ENCODE measurements at regions not wholly inside any gene's neighbourhood (a gene's known extent, or its start where the extent isn't known, plus 50 kb on each side); places are given as distances from the start of the nearest gene placed in this dataset.

DNA sequence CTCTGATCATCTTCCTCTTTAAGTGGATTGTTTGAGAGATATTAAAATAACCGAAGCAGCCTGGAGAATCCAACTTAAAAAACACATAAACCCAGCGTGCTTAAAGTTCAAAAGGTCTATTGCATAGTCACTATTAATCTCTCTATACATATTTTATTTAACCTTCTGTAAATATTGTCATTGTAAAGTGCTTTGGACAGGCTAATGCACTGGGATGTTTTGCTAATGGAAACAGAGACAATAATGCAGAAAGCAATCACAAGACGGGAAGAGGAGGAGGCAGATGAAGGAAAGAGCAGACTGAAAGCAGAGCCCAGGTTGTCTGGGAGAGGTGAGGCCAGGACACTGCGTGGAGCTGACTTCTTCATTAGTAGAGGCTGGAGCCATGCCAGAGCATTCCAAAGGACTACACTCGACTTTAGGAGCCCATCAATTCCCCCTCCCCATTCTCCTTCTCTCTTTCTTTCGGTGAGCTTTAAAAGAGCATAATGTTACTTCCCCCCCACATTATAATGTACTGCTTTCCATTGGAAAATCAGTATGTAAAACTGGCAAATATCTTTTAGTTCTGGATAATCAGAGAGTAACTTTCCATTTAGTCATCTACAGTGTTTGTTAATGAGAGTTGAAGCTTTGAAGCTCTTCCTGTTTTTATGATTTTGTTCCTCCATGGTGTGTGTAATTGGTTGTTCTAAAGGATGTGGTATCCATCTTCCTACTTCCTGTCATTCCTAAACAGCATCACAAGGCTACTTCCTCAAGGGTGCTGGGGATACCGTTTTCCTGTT lies 307.3 kb upstream of the MPDZ start:
- no peak for FAIRE-seq

DNA sequence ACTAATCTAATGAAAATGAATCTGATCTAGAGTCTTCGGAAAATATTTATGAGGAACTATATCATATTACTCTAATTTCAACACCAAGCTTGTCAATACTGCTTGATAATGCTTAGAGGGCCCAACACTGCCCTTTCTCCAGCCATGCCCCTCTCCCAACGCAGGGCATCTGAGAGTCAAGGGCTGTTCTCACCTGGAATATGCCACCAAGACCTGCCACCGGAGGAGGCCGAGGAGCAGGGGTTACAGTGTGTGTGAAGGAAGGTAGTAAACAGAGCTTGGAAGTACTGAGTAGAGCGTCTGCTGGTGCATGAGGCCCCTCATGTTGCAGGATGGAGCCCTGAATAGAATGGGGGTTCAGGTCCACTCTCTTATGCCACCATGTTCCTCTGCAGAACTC lies 301.3 kb upstream of the MPDZ start:
- no peak for FAIRE-seq

DNA sequence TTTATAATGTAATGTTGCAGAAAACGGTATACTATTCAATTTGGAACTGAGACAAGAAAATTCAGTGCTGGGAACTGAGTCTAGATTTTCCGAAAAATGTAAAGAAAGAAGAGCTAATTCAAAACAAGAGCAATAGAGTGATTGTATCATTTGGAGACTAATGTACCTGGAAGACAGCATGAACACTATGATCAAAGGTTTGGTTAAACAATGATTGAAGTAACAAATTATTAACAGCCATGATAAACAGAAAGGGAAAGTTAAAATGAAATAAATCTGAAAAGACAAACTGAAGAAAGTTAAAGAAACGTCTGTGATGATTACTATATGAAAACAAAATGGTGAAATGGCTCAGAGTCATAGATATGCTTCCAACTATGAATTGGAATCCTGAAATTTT lies 300.6 kb upstream of the MPDZ start:
- FAIRE-seq: no peak

DNA sequence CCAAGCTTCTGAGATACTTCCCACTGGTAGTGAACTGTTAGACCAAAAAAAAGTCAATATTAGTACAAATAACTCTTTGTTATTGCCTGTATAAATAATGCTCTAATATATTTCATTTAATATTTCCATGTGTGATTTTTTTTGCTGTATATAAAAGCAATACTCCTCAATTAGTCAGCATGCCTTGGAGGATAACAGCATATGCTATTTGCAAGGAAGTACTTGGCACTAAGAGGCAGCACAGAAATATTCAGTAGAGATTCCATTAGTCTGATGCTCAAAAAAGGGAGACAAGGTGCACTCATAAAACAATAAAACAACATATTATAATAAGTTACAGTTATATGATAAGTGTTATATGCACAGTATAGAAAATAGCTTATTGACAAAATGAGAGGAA lies 296.6 kb upstream of the MPDZ start:
- no peak for FAIRE-seq

DNA sequence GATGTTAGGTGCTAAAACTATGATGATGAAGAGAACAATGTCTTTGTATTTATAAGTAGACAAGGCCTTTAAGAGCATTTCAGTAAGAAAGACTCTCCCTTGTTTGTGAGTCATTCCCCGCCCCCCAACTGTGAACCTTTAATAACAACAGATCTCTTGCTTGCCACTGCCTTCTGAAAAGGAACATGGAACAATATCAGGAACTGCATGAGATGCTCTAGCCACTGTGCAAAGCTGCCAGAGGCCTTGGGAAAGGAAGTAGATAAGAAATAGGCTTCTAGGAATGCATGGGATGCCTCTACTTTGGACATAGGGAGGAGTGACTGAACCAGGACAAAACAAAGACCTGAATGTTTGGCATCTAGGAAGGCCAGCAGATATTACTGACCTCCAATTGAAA lies 296.1 kb upstream of the MPDZ start:
- no peak for FAIRE-seq

DNA sequence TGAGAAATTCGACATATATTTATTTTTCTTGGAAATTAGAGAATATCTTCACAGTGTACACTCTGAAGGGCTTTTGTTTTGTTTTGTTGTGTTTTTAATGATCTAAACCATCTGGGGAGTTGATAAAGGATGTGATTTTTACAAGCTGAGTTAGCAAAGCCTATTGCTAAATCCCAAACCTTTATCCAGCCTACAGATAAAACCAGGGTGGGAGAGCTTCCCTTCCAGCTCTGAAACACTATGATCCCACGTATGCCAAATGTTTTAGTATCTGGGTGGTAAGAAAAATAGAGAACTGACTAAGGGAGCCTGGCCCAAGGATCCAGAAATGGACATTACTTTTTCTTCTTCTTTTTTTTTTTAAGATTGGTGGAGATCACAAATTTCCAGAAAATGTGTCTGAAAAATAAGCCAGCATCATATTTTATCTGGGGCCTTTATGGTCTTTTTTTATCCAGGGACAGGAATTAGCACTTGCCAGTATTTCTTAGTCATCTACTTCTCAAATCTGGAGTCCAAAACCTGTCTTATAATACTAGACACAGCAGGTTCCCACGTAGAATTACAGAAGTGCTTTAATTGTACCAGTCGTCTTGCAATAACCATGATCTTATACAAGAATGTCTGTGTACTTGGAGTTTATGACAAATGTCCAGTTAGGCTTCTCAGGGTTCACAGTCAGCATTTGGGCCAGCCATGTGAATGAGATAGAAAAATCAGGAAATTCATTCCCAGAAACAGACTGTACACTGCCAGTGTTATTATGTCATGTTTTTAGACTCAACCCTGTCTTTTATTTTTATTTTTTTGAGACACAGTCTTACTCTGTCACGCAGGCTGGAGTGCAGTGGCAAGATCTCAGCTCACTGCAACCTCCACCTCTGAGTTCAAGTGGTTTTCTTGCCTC lies 290.8 kb upstream of the MPDZ start:
- FAIRE-seq: no peak

DNA sequence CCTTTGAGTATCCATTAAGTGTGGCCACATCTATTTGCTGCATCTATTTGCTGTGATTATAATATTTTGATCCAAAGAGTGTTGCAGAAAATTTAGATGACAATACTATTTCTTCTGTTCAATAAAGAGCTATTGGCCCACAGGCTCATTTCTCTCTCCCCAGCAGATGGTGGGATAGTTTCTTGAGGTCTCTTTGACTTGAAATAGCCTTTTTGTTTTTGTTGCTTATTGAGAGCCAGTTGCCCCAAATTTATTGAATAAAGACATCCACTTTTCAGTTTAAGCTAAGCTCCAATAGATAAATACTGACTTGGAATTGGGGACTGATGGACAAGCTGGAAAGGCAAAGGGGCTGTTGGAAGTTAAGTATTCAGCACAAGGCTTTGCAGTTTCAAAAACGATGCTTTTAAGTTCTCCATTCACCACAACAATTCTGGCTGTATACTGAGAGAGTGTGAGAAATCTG lies 290.1 kb upstream of the MPDZ start:
- no peak for FAIRE-seq

DNA sequence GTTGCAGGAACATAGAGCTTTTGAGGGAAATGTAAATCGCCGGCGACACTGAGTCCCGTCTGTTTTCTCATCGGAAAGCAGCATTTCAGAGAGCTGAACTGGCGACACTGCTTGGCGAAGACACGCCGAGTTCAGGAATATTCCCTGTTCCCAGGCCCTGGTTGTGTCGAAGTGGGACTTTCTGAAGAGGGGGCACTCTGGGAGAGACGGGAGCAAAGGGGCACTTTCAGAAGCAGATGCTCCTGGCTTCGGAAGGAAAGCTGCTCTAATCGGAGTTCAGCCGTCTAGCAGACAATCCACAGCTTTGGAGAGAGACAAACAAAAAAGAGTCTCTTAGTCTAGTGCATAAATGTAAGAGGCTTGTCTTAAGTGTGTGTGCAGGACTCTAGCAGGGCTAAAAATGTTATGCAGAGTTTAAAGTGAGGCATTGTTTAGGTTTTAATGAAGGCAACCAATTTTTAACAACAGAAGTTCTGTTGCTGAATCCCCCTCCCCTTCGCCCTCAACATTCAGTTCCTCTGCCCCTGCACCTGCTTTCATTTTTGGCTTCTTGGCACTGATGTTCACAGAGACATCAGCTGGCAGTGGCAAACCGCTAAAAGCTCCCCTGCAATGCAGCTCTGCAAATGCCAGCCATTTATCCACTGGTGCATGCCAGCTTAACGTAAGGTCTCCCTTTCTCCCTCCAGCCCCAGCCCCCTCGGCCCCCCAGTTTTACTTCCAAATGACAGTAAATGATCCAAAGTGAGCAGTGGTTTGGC lies 289.5 kb upstream of the MPDZ start:
- FAIRE-seq: no peak

DNA sequence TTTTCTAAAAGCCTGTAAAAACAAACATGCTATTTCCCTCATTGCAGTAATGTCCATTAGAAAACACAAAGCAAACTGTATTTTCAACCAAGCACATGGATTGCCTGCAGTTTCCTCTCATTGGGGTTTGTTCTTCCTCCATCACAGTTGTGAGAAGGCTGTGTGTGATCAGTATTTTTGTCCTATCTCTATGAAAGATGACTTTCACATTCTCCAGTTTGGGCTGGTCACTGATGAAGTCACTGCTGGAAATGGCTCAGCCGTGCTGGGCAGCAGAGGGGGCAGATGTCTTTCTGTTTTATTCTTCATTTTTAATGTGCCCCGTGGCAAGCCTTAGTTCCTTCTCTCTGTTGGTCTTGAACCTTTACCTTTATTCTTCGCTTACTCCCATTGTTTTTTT lies 288.9 kb upstream of the MPDZ start:
- FAIRE-seq: no peak

DNA sequence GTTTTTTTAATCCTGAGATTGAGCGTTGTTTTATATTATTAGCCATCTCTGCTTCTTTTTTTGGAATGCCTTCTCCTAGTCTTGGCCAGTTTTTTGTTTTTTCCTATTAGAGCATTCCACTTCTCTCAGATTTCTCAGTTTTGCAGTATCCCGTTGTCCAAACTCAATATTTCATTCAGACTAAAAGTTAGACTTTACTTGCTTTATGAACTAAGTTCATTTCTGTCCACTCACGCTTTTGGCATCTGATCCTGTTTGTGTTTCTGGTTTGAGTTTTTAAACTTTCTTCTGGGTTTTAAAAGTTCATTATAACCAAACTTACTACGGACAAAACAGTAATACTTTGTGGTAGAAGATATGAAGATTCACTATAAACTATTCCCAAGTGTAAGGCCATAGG lies 288.3 kb upstream of the MPDZ start:
- no peak for FAIRE-seq

DNA sequence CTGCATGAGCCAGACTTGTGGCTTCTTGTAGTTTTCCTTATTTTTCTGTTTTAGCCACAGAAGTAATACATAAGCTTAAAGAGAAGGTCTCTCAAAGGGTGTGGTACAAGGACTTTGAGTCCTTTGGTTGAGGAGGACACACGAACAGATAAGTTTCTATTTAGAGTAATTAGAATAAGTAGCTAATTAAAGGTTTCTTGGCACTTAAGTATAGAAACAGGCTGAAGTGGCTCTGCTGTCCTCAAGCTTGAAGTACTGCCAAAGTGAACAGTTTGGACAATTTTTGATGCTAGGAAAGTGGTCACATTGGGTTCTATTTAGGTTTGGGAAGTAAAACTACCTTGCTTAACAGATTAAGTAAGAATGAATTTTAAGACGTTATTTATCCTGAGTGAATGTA lies 278.3 kb upstream of the MPDZ start:
- no peak for FAIRE-seq

DNA sequence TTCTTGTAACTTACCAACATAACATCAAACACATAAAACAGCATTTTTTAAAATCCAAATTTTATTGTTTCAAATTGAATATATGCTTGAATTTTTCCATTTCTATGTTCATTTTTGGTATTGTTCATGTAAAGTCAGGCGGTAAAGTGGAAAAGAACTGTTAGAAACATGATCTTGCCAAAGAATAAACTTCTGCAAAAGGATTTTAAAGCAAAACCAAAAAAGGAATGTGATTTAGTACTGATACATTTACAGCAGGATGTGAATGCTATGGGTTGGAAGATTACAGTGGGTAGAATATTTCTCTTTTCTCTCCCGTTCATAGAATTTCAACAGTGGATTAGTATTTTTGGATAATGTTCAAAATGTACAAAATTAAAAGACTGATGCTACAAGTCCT lies 277.2 kb upstream of the MPDZ start:
- no peak for FAIRE-seq

DNA sequence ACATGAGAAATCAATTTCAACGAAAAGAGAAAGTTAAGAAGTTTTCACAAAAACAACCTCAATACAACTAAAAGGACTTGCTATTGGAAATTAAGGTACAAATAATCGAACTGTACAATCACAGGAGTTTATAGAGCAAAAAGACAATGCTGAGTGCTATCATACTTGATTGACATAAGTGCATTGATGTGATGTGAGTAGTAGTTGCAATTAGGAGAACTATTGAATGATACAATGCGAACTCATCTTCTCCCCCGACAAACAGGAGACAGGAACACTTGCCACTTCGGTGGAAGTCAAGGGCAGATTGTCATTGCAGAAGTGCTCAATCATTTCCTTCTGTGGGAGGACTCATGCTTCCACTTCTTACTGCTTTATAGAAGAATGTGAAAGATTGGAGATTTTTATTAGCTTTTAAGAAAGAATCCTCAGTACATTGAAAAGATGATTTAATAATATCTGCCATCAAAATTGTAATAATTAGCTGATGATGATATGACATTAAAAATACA lies 276.6 kb upstream of the MPDZ start:
- no peak for FAIRE-seq

DNA sequence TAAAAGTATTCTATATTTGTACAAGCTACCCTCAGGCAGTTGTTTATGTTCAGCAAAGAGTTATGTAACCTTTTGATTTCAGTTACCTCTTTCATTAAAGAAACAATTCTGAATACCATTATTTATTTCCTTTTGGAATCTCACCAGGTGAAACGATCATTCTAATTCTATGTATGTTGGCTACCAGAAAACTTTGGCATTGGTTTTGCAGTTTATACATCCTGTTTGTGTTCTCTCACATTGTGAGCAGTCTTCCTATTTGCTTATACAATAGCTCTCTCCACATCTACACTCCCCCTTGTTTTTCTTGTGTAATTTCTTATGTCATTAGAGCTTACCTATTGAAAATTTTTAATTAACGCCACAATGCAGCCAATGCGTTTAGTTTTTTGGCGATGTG lies 276.0 kb upstream of the MPDZ start:
- FAIRE-seq: no peak

DNA sequence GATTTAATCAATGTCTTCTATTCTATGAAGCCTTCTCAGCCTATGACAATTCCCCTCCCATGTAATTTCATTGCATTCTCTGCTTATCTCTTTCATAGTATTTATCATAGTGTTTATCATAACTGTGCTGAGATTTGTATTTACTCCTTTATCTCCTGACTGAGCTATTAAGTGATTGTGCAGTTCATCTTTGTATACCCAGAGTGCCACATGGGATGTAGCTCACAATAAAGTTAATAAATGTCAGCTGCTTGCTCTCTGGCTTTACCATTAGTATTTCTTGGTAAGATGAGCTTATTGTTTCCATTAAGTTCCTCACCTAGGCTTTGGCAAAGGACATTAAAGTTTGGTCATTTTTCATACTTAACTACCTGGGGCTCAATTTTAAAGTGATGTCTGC lies 275.1 kb upstream of the MPDZ start:
- no peak for FAIRE-seq

DNA sequence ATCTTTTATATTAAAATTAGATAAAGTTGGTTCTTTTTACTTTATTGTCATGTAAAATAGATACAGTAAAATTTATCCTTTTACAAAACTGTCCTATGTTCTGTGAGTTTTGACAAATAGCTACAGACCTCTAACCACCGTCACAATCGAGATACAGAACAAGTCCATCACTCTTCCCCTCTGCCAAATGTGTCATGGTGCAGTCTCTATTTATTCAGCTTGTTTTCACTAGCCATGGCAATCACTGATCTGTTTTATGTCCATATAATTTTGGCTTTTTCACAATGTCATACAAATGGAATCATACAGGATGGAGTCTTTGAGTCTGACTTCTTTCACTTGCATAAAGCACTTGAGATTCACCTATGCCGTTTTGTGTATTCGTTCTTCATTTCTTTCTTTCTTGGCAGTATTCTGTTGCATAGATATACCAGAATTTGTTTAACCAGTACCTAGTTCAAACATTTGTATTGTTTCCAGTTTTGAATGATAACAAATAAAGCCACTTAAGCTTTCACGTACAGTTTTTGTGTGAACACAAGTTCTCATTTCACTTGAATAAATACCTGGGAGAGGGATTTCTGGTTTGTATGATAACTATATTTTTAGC lies 273.2 kb upstream of the MPDZ start:
- FAIRE-seq: no peak

DNA sequence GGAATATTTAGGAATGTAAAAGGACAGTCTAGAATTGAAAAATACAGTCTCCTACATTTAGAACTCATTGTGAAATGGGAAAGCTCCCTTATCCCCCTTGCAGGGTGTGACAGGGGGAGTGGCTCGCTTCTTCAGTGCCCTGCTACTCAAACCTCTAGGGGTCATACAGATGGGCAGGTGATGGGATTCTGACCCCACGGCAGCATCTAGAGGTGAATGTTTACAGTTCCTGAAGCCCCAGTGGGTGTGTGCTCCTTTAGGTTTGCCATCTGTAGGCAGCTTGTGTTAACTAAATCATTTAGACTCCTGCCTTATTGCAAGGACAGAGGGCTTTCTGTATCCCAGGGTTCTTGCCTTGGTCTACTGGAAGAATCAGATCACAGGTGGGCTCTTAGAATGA lies 271.0 kb upstream of the MPDZ start:
- FAIRE-seq: no peak

DNA sequence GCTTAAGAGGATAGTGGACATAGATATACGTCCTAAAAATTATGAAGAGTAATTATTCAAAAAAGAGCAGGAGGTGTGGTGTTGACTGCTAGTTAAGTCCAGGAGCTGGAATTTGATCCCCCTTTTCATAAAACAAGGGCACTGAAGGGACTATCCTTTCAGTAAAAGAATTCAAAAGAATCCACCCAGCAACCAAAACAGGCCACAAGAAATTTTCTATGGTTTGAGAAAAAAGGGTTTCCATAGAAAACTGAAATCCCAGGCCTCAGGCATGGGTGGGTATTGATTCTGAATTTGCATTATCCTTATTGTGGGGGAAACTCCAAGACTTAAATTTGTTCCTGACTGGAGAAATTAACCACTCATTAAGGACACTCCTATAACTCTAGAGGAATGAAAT lies 269.0 kb upstream of the MPDZ start:
- no peak for FAIRE-seq

DNA sequence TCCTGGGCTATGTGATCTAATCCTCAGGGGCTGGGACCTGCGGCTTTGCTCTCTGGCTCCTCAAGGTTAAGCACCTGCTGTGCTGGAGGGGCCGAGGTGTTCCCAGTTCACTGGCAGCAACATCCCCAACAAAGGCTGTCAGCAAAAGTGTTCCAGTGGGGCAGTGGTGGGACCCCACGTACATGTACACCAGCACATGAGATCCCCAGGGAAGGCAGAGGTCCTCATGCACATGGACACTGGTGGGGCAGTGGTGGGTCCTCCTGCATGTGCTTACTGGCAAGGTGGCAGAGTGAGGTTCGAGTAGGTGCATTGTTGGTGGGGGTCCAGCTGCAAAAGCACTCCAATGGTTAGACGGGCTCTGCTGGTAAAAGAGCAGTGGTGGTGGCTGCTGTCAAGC lies 255.6 kb upstream of the MPDZ start:
- FAIRE-seq: no peak

DNA sequence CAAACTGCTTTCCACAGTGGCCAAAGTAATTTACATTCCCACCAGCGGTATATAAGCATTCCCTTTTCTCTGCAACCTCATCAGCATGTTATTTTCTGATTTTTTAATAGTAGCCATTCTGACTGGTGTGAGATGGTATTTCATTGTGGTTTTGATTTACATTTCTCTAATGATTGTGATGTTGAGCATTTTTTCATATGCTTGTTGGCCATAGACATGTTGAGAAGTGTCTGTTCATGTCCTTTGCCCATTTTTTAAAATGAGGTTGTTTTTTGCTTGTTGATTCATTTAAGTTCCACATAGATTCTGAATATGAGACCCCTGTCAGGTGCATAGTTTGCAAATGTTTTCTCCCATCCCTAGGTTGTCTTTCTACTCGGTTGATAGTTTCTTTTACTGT lies 254.5 kb upstream of the MPDZ start:
- no peak for FAIRE-seq

DNA sequence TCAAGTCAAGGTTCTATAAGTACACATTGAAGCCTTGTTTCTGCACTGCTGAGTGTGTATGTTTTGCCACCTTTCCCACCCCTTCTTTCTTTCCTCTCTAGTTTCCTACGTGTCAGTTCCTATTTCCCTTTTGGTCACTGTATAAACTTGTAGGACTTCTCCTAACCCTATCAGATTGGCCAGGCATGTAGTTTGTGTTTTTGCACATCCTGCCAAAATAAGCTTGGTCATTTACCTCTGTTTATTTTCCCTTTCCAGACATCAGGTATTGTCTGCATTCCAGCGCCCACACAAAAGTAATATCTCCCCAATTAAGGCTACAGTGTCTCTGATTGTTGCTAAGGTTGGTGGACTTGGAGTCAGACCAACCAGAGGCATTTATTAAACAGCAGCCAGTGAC lies 252.9 kb upstream of the MPDZ start:
- FAIRE-seq: no peak

DNA sequence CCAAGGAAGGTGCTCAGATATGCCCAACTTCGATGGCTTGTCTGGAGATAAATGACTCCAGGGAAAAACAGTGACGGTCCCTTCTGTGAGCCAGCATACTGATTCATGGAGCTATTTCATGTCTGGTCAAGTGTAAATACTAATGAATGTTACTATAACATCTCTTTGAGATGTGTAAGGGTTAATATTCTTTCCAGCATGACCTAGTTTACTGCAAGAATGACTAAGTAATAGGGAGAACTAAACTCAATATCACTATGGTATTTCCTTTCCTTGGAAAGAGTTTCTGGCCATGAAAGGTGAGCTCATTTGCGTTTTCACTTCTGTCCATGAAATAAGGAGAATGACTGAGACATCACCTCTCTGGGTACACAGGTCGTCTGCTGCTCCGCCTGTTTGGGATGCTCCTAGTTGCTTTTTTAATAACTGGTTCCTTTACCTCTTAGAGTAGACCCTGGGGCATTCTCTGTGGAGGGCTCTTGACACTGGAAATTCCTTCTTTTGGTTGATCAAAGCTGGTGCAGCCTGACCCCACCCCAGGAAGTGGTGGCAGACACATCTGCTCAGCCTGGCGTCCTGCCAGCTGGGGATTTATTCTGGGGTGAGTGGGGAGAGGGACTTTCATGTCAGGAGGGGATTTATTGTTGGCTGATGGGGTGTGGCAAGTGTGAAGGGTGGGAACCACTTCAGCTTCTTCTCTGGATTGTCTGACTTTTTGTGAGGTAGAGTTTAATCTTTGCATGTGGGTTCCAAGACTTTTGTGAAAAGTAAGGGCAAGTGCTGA lies 250.0 kb upstream of the MPDZ start:
- FAIRE-seq: no peak

Measured in A204.1 (cell line).